Heart right ventricle (tissue), 16 donors: ENCODE measurements at regions not wholly inside any gene's neighbourhood (a gene's known extent, or its start where the extent isn't known, plus 50 kb on each side); places are given as distances from the start of the nearest gene placed in this dataset.

Experiments
- ATAC-seq, 8 donors: fragments of 200-7000 bp; cut with Tn5 transposase; one replicate each; pipeline ENCODE4 v1.9.1; 2020; ENCODE audit warnings: mild to moderate bottlenecking in 8 of 8, moderate library complexity in 8 of 8, moderate number of reproducible peaks in 1 of 8
- DNase-seq, 2 donors: peaks; one replicate each; pipeline ENCODE4 v3.0.0-alpha.2; 2020
- H3K27ac ChIP-seq, 10 donors: fragments of 200-600 bp; sonication (generic) in 2 of 10; one replicate each; pipeline versions ENCODE4 v1.5.0 to v1.8.0; 2020 to 2022; ENCODE audit warnings: mild to moderate bottlenecking in 3 of 10
- H3K27me3 ChIP-seq, 7 donors: fragments of 200-600 bp; one replicate each; pipeline ENCODE4 v1.8.0; 2021 to 2022; ENCODE audit warnings: mild to moderate bottlenecking in 2 of 7
- H3K36me3 ChIP-seq, 9 donors: fragments of 200-600 bp; sonication (generic) in 1 of 9; one replicate each; pipeline versions ENCODE4 v1.5.0 to v1.8.0; 2020 to 2022; ENCODE audit warnings: mild to moderate bottlenecking in 2 of 9
- H3K4me1 ChIP-seq, 9 donors: fragments of 200-600 bp; sonication (generic) in 1 of 9; one replicate each; pipeline versions ENCODE4 v1.5.0 to v1.8.0; 2020 to 2022; ENCODE audit warnings: mild to moderate bottlenecking in 4 of 9
- H3K4me3 ChIP-seq, 10 donors: fragments of 200-600 bp; sonication (generic) in 2 of 10; one replicate each; pipeline versions ENCODE4 v1.5.0 to v1.8.0; 2020 to 2022; ENCODE audit warnings: mild to moderate bottlenecking in 7 of 10, moderate library complexity in 2 of 10
- H3K9me3 ChIP-seq, 11 donors: fragments of 200-600 bp in 10 of 11; sonication (generic) in 2 of 11; one replicate each; pipeline versions ENCODE4 v1.5.0 to v1.8.0; 2013 to 2022; ENCODE audit warnings: mild to moderate bottlenecking in 2 of 11, control low read depth in 1 of 11, moderate library complexity in 1 of 11
- CTCF ChIP-seq, 9 donors: fragments of 200-600 bp; sonication (generic) in 2 of 9; IDR thresholded peaks; one replicate each; pipeline versions ENCODE4 v1.5.0 to v1.8.0; 2021 to 2022; ENCODE audit warnings: antibody characterized with exemption in 9 of 9, mild to moderate bottlenecking in 5 of 9, moderate library complexity in 1 of 9
- WGBS, 2 donors: extraction: QIAGEN DNeasy Blood & Tissue Kit; methylation state at CpG; one replicate each; pipeline ENCODE4 v1.1.7; 2013; ENCODE audit warnings: inconsistent platforms in 1 of 2; 5-methylcytosine and 5-hydroxymethylcytosine counted together
- intact Hi-C, 10 donors: fragments of 100-400 bp; cut with DNase I; formaldehyde crosslinking; loops; one replicate each; pipeline versions ENCODE4 v1.11.1 to v1.14.2; 2022
- donor health status: Arrhythmogenic right ventricular cardiomyopathy.
- donor health status: ischemic (EF 13 %, LVEDD 7.1; RV severe dilation, severe dysfunction).
- donor health status: healthy with polysubstance abuse.
- donor health status: DM: no; HTN: yes; CAD: no.
- donor health status: DM: no; HTN: no; CAD: no.
- donor health status: ischemic (EF 25% LVEDD 6.9; RV normal size, moderate dysfunction).
- donor health status: ischemic (EF 25% LVEDD 5.7; RV mildly dilated, moderate dysfunction).
- donor health status: healthy.
- donor health status: DM: yes; HTN: yes; CAD: no.
- donor health status: Ischemic cardiomyopathy.
- donor health status: ischemic (EF 35%, LVEDD 5.7; RV mildly dilated, moderate dysfunction).
- donor health status: nonischemic (EF 11% LVEDD 7.7; RV severe dilation, severe dysfunction).
- donor health status: DM: yes; HTN: yes; CAD: no.
- donor health status: PGD.
- donor health status: ischemic (EF 29% LVEDD 5.4; RV normal size, mild dysfunction).
- donor health status: nonischemic (EF 23%, LVEDD 6.1; RV moderate dilation, normal function).

- Histone ChIP-seq H3K4me1 (no peaks in the 10 kb centered on the region), H3K4me3 (no peak overlapping the region), H3K27ac (no peak overlapping the region), H3K27me3 (no peaks in the 10 kb centered on the region), H3K36me3 (no peaks in the 10 kb centered on the region), H3K9me3 (no peaks in the 10 kb centered on the region)
- intact Hi-C loops = no loop called here
- DNase-seq = no peak
- no peak for ATAC-seq
- TF ChIP-seq CTCF (IDR thresholded peaks at IDR 0.05) = no peak
Observed at GRCh38 chrY:8388512-8388911, 948.8 kb upstream of the TSPY4 start.

GRCh38 chrY:8390310-8390709, 947.0 kb upstream of the TSPY4 start:
- 53 to 59% methylated on average over 1 of the region's 1 CpG for WGBS, 2 donors

GRCh38 chrY:8393246-8393645, 944.0 kb upstream of the TSPY4 start:
- no peaks in the 10 kb centered on the region for H3K36me3 ChIP-seq
- no peak for TF ChIP-seq CTCF (IDR thresholded peaks at IDR 0.05)
- DNase-seq = no peak
- no peaks in the 10 kb centered on the region for H3K9me3 ChIP-seq
- no peaks in the 10 kb centered on the region for H3K27me3 ChIP-seq
- H3K4me3 ChIP-seq = no peak overlapping the region
- H3K4me1 ChIP-seq = no peaks in the 10 kb centered on the region
- intact Hi-C loops = no loop called here
- ATAC-seq = no peak
- 64 to 72% methylated on average over 3 of the region's 3 CpGs for WGBS, 2 donors
- H3K27ac ChIP-seq = no peak overlapping the region

More at GRCh38 chrY:8390310-8390709, 947.0 kb upstream of the TSPY4 start:
- Histone ChIP-seq H3K27ac (no peak overlapping the region), H3K4me1 (no peaks in the 10 kb centered on the region), H3K36me3 (no peaks in the 10 kb centered on the region), H3K4me3 (no peak overlapping the region), H3K9me3 (no peaks in the 10 kb centered on the region), H3K27me3 (no peaks in the 10 kb centered on the region)
- intact Hi-C loops = no loop called here
- ATAC-seq (no peak), DNase-seq (no peak)
- no peak for TF ChIP-seq CTCF (IDR thresholded peaks at IDR 0.05)

GRCh38 chrY:8422906-8423305, 914.4 kb upstream of the TSPY4 start:
- peaks cover 0 to 6% (median 0%) of the 10 kb centered on the region in 11 donors for H3K9me3 ChIP-seq
- no peaks in the 10 kb centered on the region for H3K27me3 ChIP-seq
- intact Hi-C loops = no loop called here
- 73 to 74% methylated on average over 4 of the region's 4 CpGs for WGBS, 2 donors
- ATAC-seq (no peak), DNase-seq (no peak)
- H3K4me3 ChIP-seq = no peak overlapping the region
- H3K27ac ChIP-seq = no peak overlapping the region
- H3K36me3 ChIP-seq = no peaks in the 10 kb centered on the region
- no peaks in the 10 kb centered on the region for H3K4me1 ChIP-seq
- TF ChIP-seq CTCF (IDR thresholded peaks at IDR 0.05) = no peak

- ATAC-seq (no peak), DNase-seq (no peak)
- TF ChIP-seq CTCF (IDR thresholded peaks at IDR 0.05) = no peak
- Histone ChIP-seq H3K4me3 (no peak overlapping the region), H3K36me3 (no peaks in the 10 kb centered on the region), H3K9me3 (peaks cover 0 to 4% (median 0%) of the 10 kb centered on the region in 11 donors), H3K27me3 (no peaks in the 10 kb centered on the region), H3K27ac (no peak overlapping the region), H3K4me1 (no peaks in the 10 kb centered on the region)
- intact Hi-C loops = no loop called here
Observed at GRCh38 chrY:8426433-8426832, 910.8 kb upstream of the TSPY4 start.
